ENCODE measurements at regions not wholly inside any gene's neighbourhood (a gene's known extent, or its start where the extent isn't known, plus 50 kb on each side); places are given as distances from the start of the nearest gene placed in this dataset.

DNA sequence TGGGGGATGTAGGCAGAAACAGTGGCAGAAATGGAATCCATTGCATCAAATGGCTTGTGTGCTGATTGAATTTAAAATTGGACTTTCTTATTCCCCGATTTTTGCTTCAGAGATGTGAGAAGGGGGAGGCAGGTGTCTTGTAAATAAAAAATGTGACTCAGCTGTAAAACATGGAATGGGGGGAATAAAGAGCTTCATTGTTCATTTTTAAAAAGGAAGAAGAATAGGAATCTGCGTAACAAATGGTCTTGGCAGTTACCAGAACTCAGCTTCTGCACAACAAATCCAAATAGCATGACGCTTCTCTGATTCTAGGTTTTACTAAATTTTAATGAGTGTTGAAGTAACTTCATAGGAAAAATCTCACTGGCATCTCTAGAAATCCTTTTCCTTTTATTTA is 323.9 kb upstream of the GBE1 start:
- Histone ChIP-seq H3K4me3 (no peak overlapping the region), H3K9me3 (no peaks in the 10 kb centered on the region), H3K27ac (no peak overlapping the region), H3K4me1 (no peaks in the 10 kb centered on the region), H3K36me3 (no peaks in the 10 kb centered on the region), H3K27me3 (no peaks in the 10 kb centered on the region)
- no peak for ATAC-seq
- 55 to 60% methylated on average over 3 of the region's 3 CpGs for WGBS, 2 donors (ENCODE audit: low coverage in 1 of 2)
- TF ChIP-seq, protein P1, sequence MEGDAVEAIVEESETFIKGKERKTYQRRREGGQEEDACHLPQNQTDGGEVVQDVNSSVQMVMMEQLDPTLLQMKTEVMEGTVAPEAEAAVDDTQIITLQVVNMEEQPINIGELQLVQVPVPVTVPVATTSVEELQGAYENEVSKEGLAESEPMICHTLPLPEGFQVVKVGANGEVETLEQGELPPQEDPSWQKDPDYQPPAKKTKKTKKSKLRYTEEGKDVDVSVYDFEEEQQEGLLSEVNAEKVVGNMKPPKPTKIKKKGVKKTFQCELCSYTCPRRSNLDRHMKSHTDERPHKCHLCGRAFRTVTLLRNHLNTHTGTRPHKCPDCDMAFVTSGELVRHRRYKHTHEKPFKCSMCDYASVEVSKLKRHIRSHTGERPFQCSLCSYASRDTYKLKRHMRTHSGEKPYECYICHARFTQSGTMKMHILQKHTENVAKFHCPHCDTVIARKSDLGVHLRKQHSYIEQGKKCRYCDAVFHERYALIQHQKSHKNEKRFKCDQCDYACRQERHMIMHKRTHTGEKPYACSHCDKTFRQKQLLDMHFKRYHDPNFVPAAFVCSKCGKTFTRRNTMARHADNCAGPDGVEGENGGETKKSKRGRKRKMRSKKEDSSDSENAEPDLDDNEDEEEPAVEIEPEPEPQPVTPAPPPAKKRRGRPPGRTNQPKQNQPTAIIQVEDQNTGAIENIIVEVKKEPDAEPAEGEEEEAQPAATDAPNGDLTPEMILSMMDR (IDR thresholded peaks at IDR 0.05), result no peak
- TF ChIP-seq EP300 (IDR thresholded peaks at IDR 0.05) (no peak), POLR2A (IDR thresholded peaks at IDR 0.05) (no peak), POLR2AphosphoS5 (IDR thresholded peaks at IDR 0.05) (no peak)

DNA sequence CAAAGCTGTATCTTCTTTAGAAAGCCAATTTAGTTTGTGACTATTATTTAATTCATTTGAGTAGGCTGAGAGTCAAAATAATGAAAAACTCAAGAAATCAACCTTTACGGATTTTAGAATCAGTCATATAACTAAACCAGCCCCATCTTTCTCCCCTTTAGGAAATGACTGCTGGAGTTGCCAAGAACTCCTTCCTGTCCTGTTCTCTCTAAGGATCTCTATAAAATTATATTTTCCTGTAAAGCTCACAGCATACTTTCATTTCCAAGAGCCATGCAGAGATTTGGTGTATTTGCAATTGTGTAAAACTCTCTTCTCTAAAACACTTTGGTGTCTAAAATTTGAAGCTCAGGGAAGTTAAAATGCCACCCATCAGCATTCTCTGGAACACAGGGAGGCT is 323.4 kb upstream of the GBE1 start:
- WGBS, 2 donors (ENCODE audit: low coverage in 1 of 2), result 16 to 31% methylated on average over 1 of the region's 1 CpG
- no peak overlapping the region for H3K4me3 ChIP-seq
- no peak overlapping the region for H3K27ac ChIP-seq
- H3K9me3 ChIP-seq, result no peaks in the 10 kb centered on the region
- no peaks in the 10 kb centered on the region for H3K27me3 ChIP-seq
- H3K36me3 ChIP-seq, result no peaks in the 10 kb centered on the region
- no peak for ATAC-seq
- no peaks in the 10 kb centered on the region for H3K4me1 ChIP-seq
- no peak for TF ChIP-seq EP300 (IDR thresholded peaks at IDR 0.05)
- no peak for TF ChIP-seq POLR2A (IDR thresholded peaks at IDR 0.05)
- no peak for TF ChIP-seq POLR2AphosphoS5 (IDR thresholded peaks at IDR 0.05)
- TF ChIP-seq, protein P1 (IDR thresholded peaks at IDR 0.05), result no peak

DNA sequence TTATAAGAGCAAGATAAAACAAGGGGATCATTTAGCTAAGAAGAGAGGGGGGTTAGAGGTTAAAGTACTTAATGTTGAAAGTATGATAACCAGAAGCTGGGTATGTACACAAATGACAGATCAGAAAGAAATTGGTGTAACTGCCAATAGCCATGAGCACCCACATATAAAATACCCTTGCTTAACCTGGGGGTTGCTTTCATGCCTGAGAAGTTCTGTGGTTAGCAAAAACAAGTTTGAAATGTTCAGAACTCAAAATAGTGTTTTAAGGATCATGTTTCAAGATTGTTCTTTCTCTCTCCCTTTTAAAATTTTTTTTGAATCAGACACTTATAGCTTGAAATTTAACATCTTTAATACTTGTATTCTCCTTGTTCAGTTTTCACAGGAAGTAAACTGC is 321.4 kb upstream of the GBE1 start:
- no peaks in the 10 kb centered on the region for H3K36me3 ChIP-seq
- H3K27ac ChIP-seq, result no peak overlapping the region
- H3K4me3 ChIP-seq, result no peak overlapping the region
- no peaks in the 10 kb centered on the region for H3K4me1 ChIP-seq
- no peaks in the 10 kb centered on the region for H3K9me3 ChIP-seq
- no peaks in the 10 kb centered on the region for H3K27me3 ChIP-seq
- TF ChIP-seq EP300 (IDR thresholded peaks at IDR 0.05) (no peak), POLR2AphosphoS5 (IDR thresholded peaks at IDR 0.05) (no peak), POLR2A (IDR thresholded peaks at IDR 0.05) (no peak)
- TF ChIP-seq, protein P1 (IDR thresholded peaks at IDR 0.05), result no peak
- ATAC-seq, result no peak

DNA sequence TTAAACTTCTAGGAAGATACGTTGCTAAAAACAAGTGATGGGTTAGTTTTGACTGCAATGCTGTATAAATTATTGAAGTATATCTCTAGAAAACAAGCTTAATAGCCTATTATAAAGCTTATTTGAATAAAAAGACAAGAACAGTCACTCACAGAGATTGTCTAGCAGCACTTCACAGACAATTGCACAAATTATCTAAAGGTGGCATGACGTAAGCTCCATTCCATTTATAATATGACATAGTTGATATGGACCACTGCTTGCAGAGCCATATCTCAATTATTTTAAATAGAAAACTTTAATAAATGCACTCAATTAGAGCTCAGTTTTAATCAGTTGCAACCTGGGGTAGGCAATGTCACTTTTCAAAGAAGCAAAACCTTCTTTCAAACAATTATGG is 319.9 kb upstream of the GBE1 start:
- H3K9me3 ChIP-seq, result no peaks in the 10 kb centered on the region
- TF ChIP-seq POLR2A (IDR thresholded peaks at IDR 0.05) (no peak), POLR2AphosphoS5 (IDR thresholded peaks at IDR 0.05) (no peak), EP300 (IDR thresholded peaks at IDR 0.05) (no peak)
- TF ChIP-seq, protein P1 (IDR thresholded peaks at IDR 0.05), result no peak
- H3K4me1 ChIP-seq, result no peaks in the 10 kb centered on the region
- 82 to 83% methylated on average over 2 of the region's 2 CpGs for WGBS, 2 donors (ENCODE audit: low coverage in 1 of 2)
- no peak overlapping the region for H3K4me3 ChIP-seq
- H3K27ac ChIP-seq, result no peak overlapping the region
- no peaks in the 10 kb centered on the region for H3K36me3 ChIP-seq
- ATAC-seq, result no peak
- H3K27me3 ChIP-seq, result no peaks in the 10 kb centered on the region

GRCh38 chr3:82080792-82081191 is 319.3 kb upstream of the GBE1 start:
- 56 to 57% methylated on average over 2 to 3 of the region's 3 CpGs for WGBS, 2 donors (ENCODE audit: low coverage in 1 of 2)
- H3K27ac ChIP-seq, result no peak overlapping the region
- no peak for ATAC-seq

More at GRCh38 chr3:82080792-82081191, 319.3 kb upstream of the GBE1 start:
- TF ChIP-seq, protein P1 (IDR thresholded peaks at IDR 0.05), result no peak
- TF ChIP-seq POLR2AphosphoS5 (IDR thresholded peaks at IDR 0.05), result no peak
- no peak for TF ChIP-seq EP300 (IDR thresholded peaks at IDR 0.05)
- no peak for TF ChIP-seq POLR2A (IDR thresholded peaks at IDR 0.05)
- Histone ChIP-seq H3K27me3 (no peaks in the 10 kb centered on the region), H3K36me3 (no peaks in the 10 kb centered on the region), H3K4me1 (no peaks in the 10 kb centered on the region), H3K9me3 (no peaks in the 10 kb centered on the region), H3K4me3 (no peak overlapping the region)
